Endothelial cell of umbilical vein (primary cell): ENCODE measurements at regions not wholly inside any gene's neighbourhood (a gene's known extent, or its start where the extent isn't known, plus 50 kb on each side); places are given as distances from the start of the nearest gene placed in this dataset.

Experiments used
- FOS ChIP-seq: IDR thresholded peaks from 2 replicates; pipeline ENCODE4 v1.6.1; 2011; ENCODE audit warnings: mild to moderate bottlenecking, low read length, moderate library complexity, borderline replicate concordance; ENCODE audit not compliant: insufficient read depth
- GATA2 ChIP-seq: IDR thresholded peaks from 2 replicates; pipeline ENCODE4 v1.7.0; 2011; ENCODE audit warnings: low read depth, mild to moderate bottlenecking, moderate library complexity, mixed read lengths, low read length; ENCODE audit not compliant: insufficient read length, insufficient read depth
- MYC ChIP-seq: IDR thresholded peaks from one replicate; pipeline ENCODE4 v1.6.1; 2011; ENCODE audit warnings: mild to moderate bottlenecking, low read depth, low read length
- POLR2A ChIP-seq: IDR thresholded peaks from 2 replicates; pipeline ENCODE4 v1.6.1; 2012; ENCODE audit warnings: low read depth, mild to moderate bottlenecking, control low read depth, low read length
- POLR2AphosphoS5 ChIP-seq: IDR thresholded peaks from 2 replicates; pipeline ENCODE4 v1.6.1; 2012; ENCODE audit warnings: low read depth, mild to moderate bottlenecking, control low read depth, low read length, moderate library complexity; ENCODE audit not compliant: insufficient read depth
- TF ChIP-seq, protein P1 (sequence below), 2 donors: IDR thresholded peaks; 1 replicate in 1 of 2; 2 replicates in 1 of 2; pipeline ENCODE4 v1.5.1; 2011; ENCODE audit warnings: low read length in 2 of 2, mild to moderate bottlenecking in 2 of 2, moderate library complexity in 2 of 2, control low read depth in 1 of 2, inconsistent platforms in 1 of 2, low read depth in 1 of 2; ENCODE audit not compliant: insufficient read depth in 1 of 2; ENCODE audit errors: extremely low read depth in 1 of 2
- TF ChIP-seq, protein P2 (sequence below): IDR thresholded peaks from 2 replicates; pipeline ENCODE4 v1.6.1; 2011; ENCODE audit not compliant: insufficient read depth, insufficient read length

DNA sequence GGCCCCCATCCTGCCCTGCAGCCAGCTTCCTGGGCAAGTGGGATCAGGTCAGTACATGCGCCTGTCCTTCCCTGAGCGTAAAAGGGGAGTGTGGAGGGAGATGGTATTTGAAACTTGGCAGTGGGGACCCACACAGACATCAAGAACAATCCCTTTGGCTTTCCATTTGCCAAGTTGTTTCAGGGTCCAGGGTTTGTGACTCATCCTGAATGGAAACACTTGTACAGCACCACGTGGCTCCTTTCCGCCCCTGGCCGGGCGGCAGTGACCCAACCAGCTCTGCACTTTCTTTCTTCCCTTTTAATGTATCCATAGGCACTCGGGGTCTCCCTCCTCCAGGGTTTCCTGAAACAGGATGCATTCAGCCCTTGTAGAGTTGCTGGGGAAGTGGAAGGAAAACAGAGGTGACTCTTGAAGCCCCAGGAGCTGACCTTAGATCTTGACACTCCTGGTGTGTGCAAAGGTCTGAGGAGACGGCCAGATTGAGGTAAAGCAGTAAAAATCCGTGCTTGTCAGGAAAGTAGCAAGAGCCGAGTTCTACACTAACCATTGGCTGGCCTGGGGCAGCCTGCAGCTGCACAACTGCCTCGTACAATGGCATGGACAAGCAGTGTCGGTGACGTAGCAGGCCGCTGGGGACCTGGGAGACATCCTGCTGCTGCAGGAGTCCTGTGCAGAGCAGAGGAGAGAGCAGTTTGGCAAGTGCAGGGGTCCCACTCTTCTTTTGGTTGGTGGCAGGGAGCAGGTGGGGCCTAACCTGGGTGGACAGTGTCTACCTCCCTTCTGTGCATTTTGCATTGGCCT lies 189.8 kb downstream of the SNX19 start:
- TF ChIP-seq, protein P1, sequence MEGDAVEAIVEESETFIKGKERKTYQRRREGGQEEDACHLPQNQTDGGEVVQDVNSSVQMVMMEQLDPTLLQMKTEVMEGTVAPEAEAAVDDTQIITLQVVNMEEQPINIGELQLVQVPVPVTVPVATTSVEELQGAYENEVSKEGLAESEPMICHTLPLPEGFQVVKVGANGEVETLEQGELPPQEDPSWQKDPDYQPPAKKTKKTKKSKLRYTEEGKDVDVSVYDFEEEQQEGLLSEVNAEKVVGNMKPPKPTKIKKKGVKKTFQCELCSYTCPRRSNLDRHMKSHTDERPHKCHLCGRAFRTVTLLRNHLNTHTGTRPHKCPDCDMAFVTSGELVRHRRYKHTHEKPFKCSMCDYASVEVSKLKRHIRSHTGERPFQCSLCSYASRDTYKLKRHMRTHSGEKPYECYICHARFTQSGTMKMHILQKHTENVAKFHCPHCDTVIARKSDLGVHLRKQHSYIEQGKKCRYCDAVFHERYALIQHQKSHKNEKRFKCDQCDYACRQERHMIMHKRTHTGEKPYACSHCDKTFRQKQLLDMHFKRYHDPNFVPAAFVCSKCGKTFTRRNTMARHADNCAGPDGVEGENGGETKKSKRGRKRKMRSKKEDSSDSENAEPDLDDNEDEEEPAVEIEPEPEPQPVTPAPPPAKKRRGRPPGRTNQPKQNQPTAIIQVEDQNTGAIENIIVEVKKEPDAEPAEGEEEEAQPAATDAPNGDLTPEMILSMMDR (IDR thresholded peaks at IDR 0.05; ENCODE audit: extremely low read depth in 1 of 2, insufficient read depth in 1 of 2, low read depth in 1 of 2, low read length in 2 of 2) = no peak
- TF ChIP-seq, protein P2, sequence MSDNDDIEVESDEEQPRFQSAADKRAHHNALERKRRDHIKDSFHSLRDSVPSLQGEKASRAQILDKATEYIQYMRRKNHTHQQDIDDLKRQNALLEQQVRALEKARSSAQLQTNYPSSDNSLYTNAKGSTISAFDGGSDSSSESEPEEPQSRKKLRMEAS = peak; percentile 83
- peak; percentile 76 for TF ChIP-seq FOS
- no peak for TF ChIP-seq POLR2AphosphoS5
- peak; percentile 38 for TF ChIP-seq MYC
- TF ChIP-seq POLR2A = no peak
- TF ChIP-seq GATA2 = no peak
